Panc1 (cell line): ENCODE measurements at regions not wholly inside any gene's neighbourhood (a gene's known extent, or its start where the extent isn't known, plus 50 kb on each side); places are given as distances from the start of the nearest gene placed in this dataset.

Source experiments
- ATAC-seq: fragments of 200-7000 bp; cut with Tn5 transposase; 2 replicates; pipeline ENCODE4 v1.9.1; 2020; ENCODE audit warnings: mild to moderate bottlenecking, moderate library complexity
- BruUV-seq: library from RNA; stranded (reverse); fragments of 400-500 nt; replicated peaks from 2 replicates; lab custom pipeline; 2021; lab: Mats Ljungman, UMichigan
- CTCF ChIA-PET: fragments of 300-600 bp; sonication (Branson Sonifier 250); formaldehyde crosslinking; loops from one replicate; lab custom pipeline; 2022; ENCODE audit warnings: antibody characterized with exemption; lab: Charles Lee
- POLR2A ChIA-PET: fragments of 300-600 bp; sonication (Branson Sonifier 250); formaldehyde crosslinking; loops from one replicate; lab custom pipeline; 2022; ENCODE audit warnings: antibody characterized with exemption; lab: Charles Lee
- DNase-seq: peaks from one replicate; pipeline ENCODE4 v3.0.0-alpha.2; 2010; ENCODE audit warnings: low read depth, low spot score
- H3K27ac ChIP-seq: 2 replicates; pipeline ENCODE4 v1.5.1; 2011; ENCODE audit warnings: mild to moderate bottlenecking, low read length, inconsistent platforms
- H3K27me3 ChIP-seq: fragments of 200-500 bp; sonication (Bioruptor generic); 2 replicates; pipeline ENCODE4 v1.6.0; 2014; ENCODE audit warnings: low read length, inconsistent platforms; ENCODE audit not compliant: control insufficient read depth, insufficient read depth
- H3K36me3 ChIP-seq: fragments of 200-500 bp; sonication (Bioruptor generic); 2 replicates; pipeline ENCODE4 v1.5.1; 2014; ENCODE audit warnings: inconsistent platforms, mild to moderate bottlenecking, low read length, moderate library complexity; ENCODE audit not compliant: control insufficient read depth, insufficient read depth
- H3K4me1 ChIP-seq: 2 replicates; pipeline ENCODE4 v1.5.1; 2011; ENCODE audit warnings: inconsistent platforms, mild to moderate bottlenecking, low read length, moderate library complexity; ENCODE audit not compliant: control insufficient read depth, insufficient read depth
- H3K4me3 ChIP-seq, 2 experiments: 2 replicates each; pipeline ENCODE4 v1.5.1; 2011 to 2012; ENCODE audit warnings: low read depth in 2 of 2, low read length in 2 of 2, mild to moderate bottlenecking in 2 of 2, inconsistent platforms in 1 of 2, moderate library complexity in 1 of 2
- H3K9me3 ChIP-seq: fragments of 200-500 bp; sonication (Bioruptor generic); 2 replicates; pipeline ENCODE4 v1.5.1; 2014; ENCODE audit warnings: low read depth, mild to moderate bottlenecking, inconsistent platforms, low read length, moderate library complexity; ENCODE audit not compliant: control insufficient read depth, insufficient read depth
- POLR2AphosphoS5 ChIP-seq: IDR thresholded peaks from 2 replicates; pipeline ENCODE4 v1.6.1; 2012; ENCODE audit warnings: mild to moderate bottlenecking, low read depth, low read length, moderate library complexity
- REST ChIP-seq, 2 experiments: IDR thresholded peaks; 2 replicates each; pipeline ENCODE4 v1.6.1; 2011 to 2012; ENCODE audit warnings: low read depth in 2 of 2, control low read depth in 1 of 2, low read length in 1 of 2, mild to moderate bottlenecking in 1 of 2, moderate library complexity in 1 of 2; ENCODE audit not compliant: insufficient read depth in 1 of 2
- SIN3A ChIP-seq: IDR thresholded peaks from 2 replicates; pipeline ENCODE4 v1.6.1; 2012; ENCODE audit warnings: low read depth, mild to moderate bottlenecking, low read length, moderate library complexity, borderline replicate concordance; ENCODE audit not compliant: insufficient read depth
- TCF7L2 ChIP-seq: IDR thresholded peaks from 2 replicates; pipeline ENCODE4 v1.6.1; 2011; ENCODE audit warnings: mild to moderate bottlenecking, low read depth, low read length, inconsistent platforms
- in situ Hi-C: cut with HindIII; loops from 2 replicates; pipeline ENCODE4 v1.10.0; 2016; ENCODE audit warnings: low sequenced_read_pairs, low pct_unique_long_range_greater_than_20kb
- intact Hi-C: fragments of 100-400 bp; cut with micrococcal nuclease; formaldehyde crosslinking; loops from one replicate; pipeline ENCODE4 v1.10.0; 2022; ENCODE audit not compliant: unreplicated experiment
- TF ChIP-seq, protein P1 (sequence below): fragments of 450-650 bp; IDR thresholded peaks from 2 replicates; pipeline ENCODE4 v1.5.1; 2017; ENCODE audit warnings: mild to moderate bottlenecking

DNA sequence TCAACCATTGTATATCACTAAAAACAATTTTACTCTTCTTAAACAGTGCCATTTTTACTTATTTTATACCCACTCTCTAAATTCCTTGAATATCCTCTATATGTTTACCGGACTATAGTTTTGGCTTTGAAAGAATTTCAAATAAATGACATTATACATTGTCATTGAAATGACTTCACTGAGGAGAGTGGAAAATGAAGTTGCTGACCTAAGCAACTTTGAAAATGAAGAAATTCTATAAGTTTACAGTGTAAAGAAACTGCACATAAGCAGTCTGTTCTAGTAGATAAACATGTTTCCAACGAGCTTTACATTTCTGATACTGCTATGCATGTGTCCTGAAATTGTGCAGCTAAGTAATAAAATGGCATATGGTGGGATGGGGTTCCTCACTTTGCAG lies 1094.0 kb downstream of the TMEM121 start:
- Histone ChIP-seq H3K9me3 (no peaks in the 10 kb centered on the region), H3K36me3 (no peaks in the 10 kb centered on the region), H3K4me1 (no peaks in the 10 kb centered on the region), H3K27ac (no peak overlapping the region), H3K27me3 (no peaks in the 10 kb centered on the region), H3K4me3 (no peak overlapping the region)
- TF ChIP-seq TCF7L2 = no peak
- TF ChIP-seq, protein P1, sequence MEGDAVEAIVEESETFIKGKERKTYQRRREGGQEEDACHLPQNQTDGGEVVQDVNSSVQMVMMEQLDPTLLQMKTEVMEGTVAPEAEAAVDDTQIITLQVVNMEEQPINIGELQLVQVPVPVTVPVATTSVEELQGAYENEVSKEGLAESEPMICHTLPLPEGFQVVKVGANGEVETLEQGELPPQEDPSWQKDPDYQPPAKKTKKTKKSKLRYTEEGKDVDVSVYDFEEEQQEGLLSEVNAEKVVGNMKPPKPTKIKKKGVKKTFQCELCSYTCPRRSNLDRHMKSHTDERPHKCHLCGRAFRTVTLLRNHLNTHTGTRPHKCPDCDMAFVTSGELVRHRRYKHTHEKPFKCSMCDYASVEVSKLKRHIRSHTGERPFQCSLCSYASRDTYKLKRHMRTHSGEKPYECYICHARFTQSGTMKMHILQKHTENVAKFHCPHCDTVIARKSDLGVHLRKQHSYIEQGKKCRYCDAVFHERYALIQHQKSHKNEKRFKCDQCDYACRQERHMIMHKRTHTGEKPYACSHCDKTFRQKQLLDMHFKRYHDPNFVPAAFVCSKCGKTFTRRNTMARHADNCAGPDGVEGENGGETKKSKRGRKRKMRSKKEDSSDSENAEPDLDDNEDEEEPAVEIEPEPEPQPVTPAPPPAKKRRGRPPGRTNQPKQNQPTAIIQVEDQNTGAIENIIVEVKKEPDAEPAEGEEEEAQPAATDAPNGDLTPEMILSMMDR = no peak
- no peak for TF ChIP-seq SIN3A
- no peak for TF ChIP-seq POLR2AphosphoS5
- TF ChIP-seq REST (IDR thresholded peaks at IDR 0.05; ENCODE audit: insufficient read depth in 1 of 2, low read depth in 2 of 2, low read length in 1 of 2) = no peak
- ChIA-PET CTCF (no interaction called here), POLR2A (no interaction called here)
- BruUV-seq = no TSS peak
- in situ Hi-C loops (no loop called here), intact Hi-C loops (no loop called here)
- DNase-seq (no peak), ATAC-seq (no peak)

DNA sequence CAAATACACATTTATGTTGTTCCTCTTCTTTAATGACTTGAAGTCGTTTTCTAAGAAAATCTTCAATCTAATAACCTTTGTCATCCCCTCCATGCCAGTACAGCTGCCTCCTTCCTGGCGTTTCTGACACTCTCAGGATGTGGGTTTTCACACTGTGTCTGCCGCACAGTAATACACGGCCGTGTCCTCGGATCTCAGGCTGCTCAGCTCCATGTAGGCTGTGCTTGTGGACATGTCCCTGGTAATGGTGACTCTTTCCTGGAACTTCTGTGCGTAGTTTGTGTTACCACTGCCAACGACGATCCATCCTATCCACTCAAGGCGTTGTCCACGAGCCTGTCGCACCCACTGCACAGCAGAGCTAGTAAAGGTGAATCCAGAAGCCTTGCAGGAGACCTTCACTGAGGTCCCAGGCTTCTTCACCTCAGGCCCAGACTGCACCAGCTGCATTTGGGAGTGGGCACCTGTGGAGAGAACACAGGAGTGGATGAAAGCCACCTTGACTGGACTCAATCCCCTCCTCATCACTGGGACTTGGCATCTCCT lies 1095.9 kb downstream of the TMEM121 start:
- intact Hi-C loops = no loop called here
- no TSS peak for BruUV-seq
- no peak overlapping the region for H3K27ac ChIP-seq
- CTCF ChIA-PET = no interaction called here
- in situ Hi-C loops = no loop called here
- no peaks in the 10 kb centered on the region for H3K4me1 ChIP-seq
- H3K36me3 ChIP-seq = no peaks in the 10 kb centered on the region
- ATAC-seq (no peak), DNase-seq (no peak)
- TF ChIP-seq REST (IDR thresholded peaks at IDR 0.05; ENCODE audit: insufficient read depth in 1 of 2, low read depth in 2 of 2, low read length in 1 of 2) (no peak), POLR2AphosphoS5 (no peak), TCF7L2 (no peak), SIN3A (no peak)
- TF ChIP-seq, protein P1 = no peak
- POLR2A ChIA-PET = interaction anchor here (0.6 kb wide), 1 partner anchor 123 kb away, joined by 3 read pairs; no protein-coding TSS in a partner anchor
- H3K27me3 ChIP-seq = no peaks in the 10 kb centered on the region
- no peaks in the 10 kb centered on the region for H3K9me3 ChIP-seq
- H3K4me3 ChIP-seq = no peak overlapping the region
